ENCODE measurements at regions not wholly inside any gene's neighbourhood (a gene's known extent, or its start where the extent isn't known, plus 50 kb on each side); places are given as distances from the start of the nearest gene placed in this dataset.

GRCh38 chr6:92380803-92381601 is 1038.4 kb downstream of the EPHA7 start (continued):
- TF ChIP-seq ZNF24 (IDR thresholded peaks at IDR 0.05) (peak; percentile 71), SRF (IDR thresholded peaks at IDR 0.05; ENCODE audit: low read depth in 2 of 2, low read length in 2 of 2) (no peak), ZNF622 (IDR thresholded peaks at IDR 0.05) (no peak), FOXK2 (IDR thresholded peaks at IDR 0.05) (no peak), CREM (IDR thresholded peaks at IDR 0.05; ENCODE audit: low read depth) (no peak), ZBTB11 (CRISPR knock-in tag; IDR thresholded peaks at IDR 0.05) (no peak), RELB (IDR thresholded peaks at IDR 0.05; ENCODE audit: low read depth) (no peak; the same call in 1 of the 2 replicates), RUNX3 (IDR thresholded peaks at IDR 0.05; ENCODE audit: low read length) (no peak), CEBPB (IDR thresholded peaks at IDR 0.05; ENCODE audit: borderline replicate concordance in 1 of 2, low read depth in 2 of 2, low read length in 2 of 2) (no peak), ATF7 (IDR thresholded peaks at IDR 0.05; ENCODE audit: low read depth) (peak; percentile 67), MEF2A (IDR thresholded peaks at IDR 0.05; ENCODE audit: insufficient read depth, low read depth, low read length) (no peak), MTA2 (IDR thresholded peaks at IDR 0.05; ENCODE audit: low read depth) (peak; percentile 92), TAF1 (IDR thresholded peaks at IDR 0.05; ENCODE audit: borderline replicate concordance, low read depth, low read length) (no peak), TCF12 (IDR thresholded peaks at IDR 0.05; ENCODE audit: low read depth, low read length) (no peak), TCF3 (IDR thresholded peaks at IDR 0.05; ENCODE audit: borderline replicate concordance, insufficient read depth, low read depth, low read length) (no peak), CBX5 (IDR thresholded peaks at IDR 0.05; ENCODE audit: low read depth) (no peak), RBBP5 (conservative IDR thresholded peaks at IDR 0.05) (no peak), NFYB (IDR thresholded peaks at IDR 0.05; ENCODE audit: insufficient read depth, low read depth, low read length) (no peak), RELA (IDR thresholded peaks at IDR 0.05; ENCODE audit: borderline replicate concordance, partially characterized antibody) (no peak), ZNF217 (IDR thresholded peaks at IDR 0.05) (peak; percentile 77; the same call in 1 of the 2 replicates), DPF2 (IDR thresholded peaks at IDR 0.05) (no peak), SMC3 (IDR thresholded peaks at IDR 0.05; ENCODE audit: borderline replicate concordance, low read length) (no peak), WRNIP1 (IDR thresholded peaks at IDR 0.05; ENCODE audit: borderline replicate concordance, low read depth, low read length) (no peak), ZNF274 (IDR thresholded peaks at IDR 0.05; ENCODE audit: insufficient read depth, insufficient read length) (no peak), CBFB (IDR thresholded peaks at IDR 0.05; ENCODE audit: low read depth) (no peak), NBN (IDR thresholded peaks at IDR 0.05) (no peak), MTA3 (IDR thresholded peaks at IDR 0.05; ENCODE audit: borderline replicate concordance, low read length) (no peak), EED (IDR thresholded peaks at IDR 0.05; ENCODE audit: low read depth) (no peak), EP300 (IDR thresholded peaks at IDR 0.05; ENCODE audit: borderline replicate concordance in 1 of 2, control insufficient read depth in 1 of 2, low read depth in 2 of 2, low read length in 2 of 2) (no peak)

Measured in GM12878 (cell line).